IMR-90 (cell line): ENCODE measurements at regions not wholly inside any gene's neighbourhood (a gene's known extent, or its start where the extent isn't known, plus 50 kb on each side); places are given as distances from the start of the nearest gene placed in this dataset.

ENCODE experiments used
- ATAC-seq: fragments of 200-7000 bp; cut with Tn5 transposase; 2 replicates; pipeline ENCODE4 v1.9.1; 2020; ENCODE audit warnings: low read depth, mild to moderate bottlenecking, moderate library complexity
- BruUV-seq: library from RNA; stranded (reverse); fragments of 400-500 nt; replicated peaks from 2 replicates; lab custom pipeline; 2021; lab: Mats Ljungman, UMichigan
- CTCF ChIA-PET: fragments of 300-600 bp; formaldehyde crosslinking; extraction: SDS; loops from one replicate; lab custom pipeline; 2021; ENCODE audit warnings: antibody characterized with exemption; lab: Yijun Ruan, JAX
- POLR2A ChIA-PET: fragments of 300-600 bp; sonication (Branson Sonifier 250); formaldehyde crosslinking; loops from one replicate; lab custom pipeline; 2022; ENCODE audit warnings: antibody characterized with exemption; ENCODE audit not compliant: unreplicated experiment; lab: Charles Lee
- DNase-seq: peaks from one replicate; pipeline ENCODE4 v3.0.0; 2013
- H2AFZ ChIP-seq: replicated peaks from 2 replicates; pipeline ENCODE3; 2013; ENCODE audit warnings: low read length, mild to moderate bottlenecking; ENCODE audit not compliant: poor library complexity
- H2AK5ac ChIP-seq: 2 replicates; pipeline ENCODE4 v1.6.1; 2013; ENCODE audit warnings: low read depth, low read length, inconsistent platforms
- H2AK9ac ChIP-seq: replicated peaks from 2 replicates; pipeline ENCODE3; 2013; ENCODE audit warnings: mild to moderate bottlenecking, low read depth, low read length, moderate library complexity; ENCODE audit not compliant: poor library complexity
- H2BK120ac ChIP-seq: 2 replicates; pipeline ENCODE4 v1.6.1; 2013; ENCODE audit warnings: low read depth, low read length, inconsistent platforms
- H2BK15ac ChIP-seq: 3 replicates; pipeline ENCODE4 v1.6.1; 2013; ENCODE audit warnings: low read depth, low read length, inconsistent platforms
- H2BK20ac ChIP-seq: 2 replicates; pipeline ENCODE4 v1.6.1; 2013; ENCODE audit warnings: low read depth, mild to moderate bottlenecking, inconsistent platforms, low read length, moderate library complexity
- H2BK5ac ChIP-seq: 2 replicates; pipeline ENCODE4 v1.6.1; 2013; ENCODE audit warnings: mild to moderate bottlenecking, low read depth, low read length, inconsistent platforms; ENCODE audit not compliant: poor library complexity, severe bottlenecking
- H3K14ac ChIP-seq: replicated peaks from 2 replicates; pipeline ENCODE4 v1.6.1; 2013; ENCODE audit warnings: low read depth, low read length, inconsistent platforms
- H3K18ac ChIP-seq: 2 replicates; pipeline ENCODE4 v1.6.1; 2013; ENCODE audit warnings: low read depth, low read length, control low read depth
- H3K23ac ChIP-seq: 2 replicates; pipeline ENCODE4 v1.6.1; 2013; ENCODE audit warnings: low read depth, low read length, inconsistent platforms
- H3K27ac ChIP-seq: 2 replicates; pipeline ENCODE4 v1.5.1; 2013; ENCODE audit warnings: mild to moderate bottlenecking, control low read depth, low read length; ENCODE audit not compliant: insufficient read depth
- H3K27me3 ChIP-seq: 2 replicates; pipeline ENCODE4 v1.6.1; 2013; ENCODE audit warnings: low read length; ENCODE audit not compliant: control insufficient read depth, insufficient read depth
- H3K36me3 ChIP-seq: 2 replicates; pipeline ENCODE4 v1.6.1; 2013; ENCODE audit warnings: low read length, mixed read lengths; ENCODE audit not compliant: control insufficient read depth, insufficient read depth
- H3K4ac ChIP-seq: 2 replicates; pipeline ENCODE4 v1.6.1; 2013; ENCODE audit warnings: low read depth, low read length, inconsistent platforms
- H3K4me1 ChIP-seq: 2 replicates; pipeline ENCODE4 v1.6.1; 2013; ENCODE audit warnings: low read length, mixed read lengths; ENCODE audit not compliant: control insufficient read depth, insufficient read depth
- H3K4me2 ChIP-seq: 2 replicates; pipeline ENCODE4 v1.6.1; 2013; ENCODE audit warnings: low read depth, mild to moderate bottlenecking, control low read depth, low read length, moderate library complexity
- H3K4me3 ChIP-seq: 2 replicates; pipeline ENCODE4 v1.5.1; 2013; ENCODE audit warnings: low read depth, mild to moderate bottlenecking, control low read depth, low read length, moderate library complexity; ENCODE audit not compliant: insufficient read depth
- H3K56ac ChIP-seq: 2 replicates; pipeline ENCODE4 v1.6.1; 2013; ENCODE audit warnings: low read length, inconsistent platforms; ENCODE audit not compliant: insufficient read depth; ENCODE audit errors: extremely low read depth
- H3K79me1 ChIP-seq, 2 experiments: 2 replicates each; pipeline ENCODE4 v1.6.1; 2013; ENCODE audit warnings: low read length in 2 of 2, inconsistent platforms in 1 of 2, low read depth in 1 of 2
- H3K9ac ChIP-seq: 2 replicates; pipeline ENCODE4 v1.6.1; 2013; ENCODE audit warnings: low read depth, low read length, control low read depth
- H3K9me1 ChIP-seq: 2 replicates; pipeline ENCODE4 v1.6.1; 2013; ENCODE audit warnings: low read length, inconsistent platforms; ENCODE audit not compliant: insufficient read depth
- H3K9me3 ChIP-seq: 2 replicates; pipeline ENCODE4 v1.6.1; 2013; ENCODE audit warnings: low read length; ENCODE audit not compliant: control insufficient read depth, insufficient read depth
- H4K20me1 ChIP-seq: 2 replicates; pipeline ENCODE4 v1.6.1; 2013; ENCODE audit warnings: low read length, inconsistent platforms; ENCODE audit not compliant: insufficient read depth
- H4K5ac ChIP-seq: 2 replicates; pipeline ENCODE4 v1.6.1; 2013; ENCODE audit warnings: mild to moderate bottlenecking, low read depth, low read length, control low read depth
- H4K8ac ChIP-seq, 2 experiments: 2 replicates each; pipeline ENCODE4 v1.6.1; 2013; ENCODE audit warnings: low read depth in 2 of 2, low read length in 2 of 2, control low read depth in 1 of 2, inconsistent platforms in 1 of 2
- H4K91ac ChIP-seq: 2 replicates; pipeline ENCODE4 v1.6.1; 2013; ENCODE audit warnings: low read depth, low read length, inconsistent platforms; ENCODE audit not compliant: insufficient read depth
- BHLHE40 ChIP-seq: fragments of 150-350 bp; IDR thresholded peaks from 2 replicates; pipeline ENCODE4 v1.6.1; 2016; ENCODE audit warnings: mild to moderate bottlenecking, low read depth, low read length
- CEBPB ChIP-seq: IDR thresholded peaks from 2 replicates; pipeline ENCODE4 v1.6.1; 2012; ENCODE audit warnings: low read depth, low read length, improper control_type of control experiment
- CHD1 ChIP-seq: IDR thresholded peaks from 2 replicates; pipeline ENCODE4 v1.6.1; 2012; ENCODE audit warnings: low read depth, low read length, improper control_type of control experiment
- FOS ChIP-seq: fragments of 150-350 bp; IDR thresholded peaks from 2 replicates; pipeline ENCODE4 v1.6.1; 2016; ENCODE audit warnings: low read depth, low read length
- MAFK ChIP-seq: IDR thresholded peaks from 2 replicates; pipeline ENCODE4 v1.6.1; 2012; ENCODE audit warnings: low read depth, low read length, improper control_type of control experiment
- MAZ ChIP-seq: IDR thresholded peaks from 2 replicates; pipeline ENCODE4 v1.6.1; 2012; ENCODE audit warnings: low read depth, mild to moderate bottlenecking, low read length, improper control_type of control experiment, moderate library complexity, borderline replicate concordance
- MXI1 ChIP-seq: IDR thresholded peaks from 2 replicates; pipeline ENCODE4 v1.6.1; 2012; ENCODE audit warnings: low read depth, mild to moderate bottlenecking, low read length, moderate library complexity, borderline replicate concordance
- NFE2L2 ChIP-seq: fragments of 150-350 bp; IDR thresholded peaks from 2 replicates; pipeline ENCODE4 v1.6.1; 2016; ENCODE audit warnings: low read depth, mild to moderate bottlenecking, low read length
- POLR2A ChIP-seq: IDR thresholded peaks from 2 replicates; pipeline ENCODE4 v1.6.1; 2012; ENCODE audit warnings: mild to moderate bottlenecking, low read depth, low read length
- RAD21 ChIP-seq: IDR thresholded peaks from 2 replicates; pipeline ENCODE4 v1.6.1; 2012; ENCODE audit warnings: low read length, improper control_type of control experiment
- RCOR1 ChIP-seq: IDR thresholded peaks from 2 replicates; pipeline ENCODE4 v1.6.1; 2012; ENCODE audit warnings: mild to moderate bottlenecking, low read length, improper control_type of control experiment; ENCODE audit not compliant: insufficient replicate concordance
- RFX5 ChIP-seq: IDR thresholded peaks from 2 replicates; pipeline ENCODE4 v1.8.0; 2012; ENCODE audit warnings: low read depth, mild to moderate bottlenecking, low read length, moderate library complexity
- SMC3 ChIP-seq: fragments of 150-350 bp; IDR thresholded peaks from 2 replicates; pipeline ENCODE4 v1.6.1; 2016; ENCODE audit warnings: low read depth, mild to moderate bottlenecking, antibody characterized with exemption, low read length, moderate library complexity
- WGBS, 2 experiments: methylation state at CpG; one replicate each; pipeline versions ENCODE4 v1.1.5 to v1.1.7; 2013; ENCODE audit warnings: missing lambda C conversion rate in 2 of 2; ENCODE audit not compliant: insufficient read length in 1 of 2; ENCODE audit errors: extremely low coverage in 2 of 2; 5-methylcytosine and 5-hydroxymethylcytosine counted together
- dilution Hi-C: fragments of 300-500 bp; cut with HindIII; formaldehyde crosslinking; loops from one replicate; pipeline ENCODE4 v1.14.3; 2018; ENCODE audit warnings: low sequenced_read_pairs; ENCODE audit not compliant: unreplicated experiment
- in situ Hi-C: fragments of 300-500 bp; cut with MboI; formaldehyde crosslinking; loops from 3 replicates; pipeline ENCODE4 v1.14.3; 2019; ENCODE audit warnings: low sequenced_read_pairs, inconsistent platforms, mixed read lengths
- intact Hi-C: fragments of 100-400 bp; cut with micrococcal nuclease; formaldehyde crosslinking; loops from 2 replicates; pipeline ENCODE4 v1.10.0; 2022
- TF ChIP-seq, protein P1 (sequence below): fragments of 150-350 bp; IDR thresholded peaks from 2 replicates; pipeline ENCODE4 v1.6.1; 2016; ENCODE audit warnings: low read depth, mild to moderate bottlenecking, low read length, moderate library complexity, borderline replicate concordance
- TF ChIP-seq, protein P2 (sequence below): fragments of 150-350 bp; IDR thresholded peaks from 2 replicates; pipeline ENCODE4 v1.6.1; 2017; ENCODE audit warnings: mild to moderate bottlenecking, antibody characterized with exemption, low read length, low read depth
- TF ChIP-seq, protein P3 (sequence below): conservative IDR thresholded peaks from 2 replicates; pipeline ENCODE4 v1.5.1; 2012; ENCODE audit warnings: mild to moderate bottlenecking, low read depth, low read length, improper control_type of control experiment

DNA sequence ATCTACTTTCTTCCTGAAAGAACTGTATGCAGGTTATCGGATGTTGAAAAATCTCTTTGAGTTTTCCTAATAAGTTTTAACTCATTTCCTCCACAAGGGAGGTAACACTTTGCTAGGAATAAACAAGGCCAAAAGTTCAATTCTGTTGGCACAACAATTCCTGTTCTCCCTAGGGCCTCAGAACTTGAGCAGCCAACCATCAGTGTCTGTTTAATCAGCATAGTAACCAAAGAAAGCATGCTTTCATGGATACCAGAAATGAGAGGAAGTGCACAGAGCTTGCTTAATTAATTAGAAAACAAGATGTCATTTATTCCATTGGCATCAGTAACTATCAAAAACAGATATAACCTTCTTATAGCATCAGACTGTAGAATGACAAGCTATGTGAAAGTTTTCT, 503.2 kb upstream of the CNTNAP5 start:
- H2AFZ ChIP-seq, result no peak overlapping the region
- no peaks in the 10 kb centered on the region for H3K27me3 ChIP-seq
- no peaks in the 10 kb centered on the region for H4K20me1 ChIP-seq
- H2BK20ac ChIP-seq, result no peak overlapping the region
- no peak overlapping the region for H3K9ac ChIP-seq
- ATAC-seq, result no peak
- no peak overlapping the region for H3K27ac ChIP-seq
- in situ Hi-C loops, result no loop called here
- no peaks in the 10 kb centered on the region for H3K9me1 ChIP-seq
- dilution Hi-C loops, result no loop called here
- H4K91ac ChIP-seq, result no peak overlapping the region
- H3K4me2 ChIP-seq, result no peak overlapping the region
- H3K79me1 ChIP-seq, result no peaks in the 10 kb centered on the region
- TF ChIP-seq CHD1, result no peak
- TF ChIP-seq MAZ, result no peak
- TF ChIP-seq POLR2A, result no peak
- TF ChIP-seq MXI1, result no peak
- no peak for TF ChIP-seq SMC3
- no peak for TF ChIP-seq RFX5
- TF ChIP-seq, protein P1, sequence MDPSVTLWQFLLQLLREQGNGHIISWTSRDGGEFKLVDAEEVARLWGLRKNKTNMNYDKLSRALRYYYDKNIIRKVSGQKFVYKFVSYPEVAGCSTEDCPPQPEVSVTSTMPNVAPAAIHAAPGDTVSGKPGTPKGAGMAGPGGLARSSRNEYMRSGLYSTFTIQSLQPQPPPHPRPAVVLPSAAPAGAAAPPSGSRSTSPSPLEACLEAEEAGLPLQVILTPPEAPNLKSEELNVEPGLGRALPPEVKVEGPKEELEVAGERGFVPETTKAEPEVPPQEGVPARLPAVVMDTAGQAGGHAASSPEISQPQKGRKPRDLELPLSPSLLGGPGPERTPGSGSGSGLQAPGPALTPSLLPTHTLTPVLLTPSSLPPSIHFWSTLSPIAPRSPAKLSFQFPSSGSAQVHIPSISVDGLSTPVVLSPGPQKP, result no peak
- no peak for TF ChIP-seq CEBPB
- TF ChIP-seq MAFK, result no peak
- TF ChIP-seq, protein P2, sequence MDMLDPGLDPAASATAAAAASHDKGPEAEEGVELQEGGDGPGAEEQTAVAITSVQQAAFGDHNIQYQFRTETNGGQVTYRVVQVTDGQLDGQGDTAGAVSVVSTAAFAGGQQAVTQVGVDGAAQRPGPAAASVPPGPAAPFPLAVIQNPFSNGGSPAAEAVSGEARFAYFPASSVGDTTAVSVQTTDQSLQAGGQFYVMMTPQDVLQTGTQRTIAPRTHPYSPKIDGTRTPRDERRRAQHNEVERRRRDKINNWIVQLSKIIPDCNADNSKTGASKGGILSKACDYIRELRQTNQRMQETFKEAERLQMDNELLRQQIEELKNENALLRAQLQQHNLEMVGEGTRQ, result no peak
- TF ChIP-seq, protein P3, sequence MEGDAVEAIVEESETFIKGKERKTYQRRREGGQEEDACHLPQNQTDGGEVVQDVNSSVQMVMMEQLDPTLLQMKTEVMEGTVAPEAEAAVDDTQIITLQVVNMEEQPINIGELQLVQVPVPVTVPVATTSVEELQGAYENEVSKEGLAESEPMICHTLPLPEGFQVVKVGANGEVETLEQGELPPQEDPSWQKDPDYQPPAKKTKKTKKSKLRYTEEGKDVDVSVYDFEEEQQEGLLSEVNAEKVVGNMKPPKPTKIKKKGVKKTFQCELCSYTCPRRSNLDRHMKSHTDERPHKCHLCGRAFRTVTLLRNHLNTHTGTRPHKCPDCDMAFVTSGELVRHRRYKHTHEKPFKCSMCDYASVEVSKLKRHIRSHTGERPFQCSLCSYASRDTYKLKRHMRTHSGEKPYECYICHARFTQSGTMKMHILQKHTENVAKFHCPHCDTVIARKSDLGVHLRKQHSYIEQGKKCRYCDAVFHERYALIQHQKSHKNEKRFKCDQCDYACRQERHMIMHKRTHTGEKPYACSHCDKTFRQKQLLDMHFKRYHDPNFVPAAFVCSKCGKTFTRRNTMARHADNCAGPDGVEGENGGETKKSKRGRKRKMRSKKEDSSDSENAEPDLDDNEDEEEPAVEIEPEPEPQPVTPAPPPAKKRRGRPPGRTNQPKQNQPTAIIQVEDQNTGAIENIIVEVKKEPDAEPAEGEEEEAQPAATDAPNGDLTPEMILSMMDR, result no peak
- no peak for TF ChIP-seq NFE2L2
- no peak for TF ChIP-seq BHLHE40
- TF ChIP-seq FOS, result no peak
- TF ChIP-seq RCOR1, result no peak
- no peak for TF ChIP-seq RAD21
- H3K4me3 ChIP-seq, result no peak overlapping the region
- H2BK15ac ChIP-seq, result no peak overlapping the region
- H2BK5ac ChIP-seq, result no peak overlapping the region
- intact Hi-C loops, result no loop called here
- H3K4me1 ChIP-seq, result no peaks in the 10 kb centered on the region
- no peak overlapping the region for H3K23ac ChIP-seq
- no peak overlapping the region for H4K5ac ChIP-seq
- H3K4ac ChIP-seq, result no peak overlapping the region
- H3K18ac ChIP-seq, result no peak overlapping the region
- ChIA-PET POLR2A (no interaction called here), CTCF (no interaction called here)
- no peak overlapping the region for H2AK5ac ChIP-seq
- H3K14ac ChIP-seq, result no peak overlapping the region
- WGBS, 2 experiments, result no CpG with 5 or more reads among the region's 1 CpG
- no peaks in the 10 kb centered on the region for H3K36me3 ChIP-seq
- no peak overlapping the region for H2BK120ac ChIP-seq
- BruUV-seq, result no TSS peak
- no peak overlapping the region for H3K56ac ChIP-seq
- no peak overlapping the region for H2AK9ac ChIP-seq
- H4K8ac ChIP-seq, result no peak overlapping the region
- no peak for DNase-seq
- 0 out of 2 replicates have a peak, but pooled peaks cover 2% of the 10 kb centered on the region for H3K9me3 ChIP-seq
